ENCODE measurements at regions not wholly inside any gene's neighbourhood (a gene's known extent, or its start where the extent isn't known, plus 50 kb on each side); places are given as distances from the start of the nearest gene placed in this dataset.
A peak's percentile ranks its signal among the peaks of the same experiment; 100 is the strongest.
"Not testable (repeated sequence)": the region's sequence is repeated elsewhere in the genome, so short reads cannot be mapped to it uniquely, and the experiment has no call there.

GRCh38 chrX:9376111-9376510 lies 88.7 kb upstream of the TBL1X start:
- Histone ChIP-seq H3K27me3 (no peaks in the 10 kb centered on the region), H3K4me1 (peaks cover 4% of the 10 kb centered on the region), H3K36me3 (no peaks in the 10 kb centered on the region), H3K27ac (no peak overlapping the region), H3K9me3 (no peaks in the 10 kb centered on the region), H3K4me3 (no peak overlapping the region), H3K9ac (ENCODE audit: low read depth in 2 of 2, low read length in 2 of 2) (no peak overlapping the region)
- TF ChIP-seq CTCF (IDR thresholded peaks at IDR 0.05), result no peak
- intact Hi-C loops (cut with DNase I), result no loop called here
- no peak for DNase-seq

- H3K4me3 ChIP-seq; intact Hi-C loops (cut with DNase I); H3K27me3 ChIP-seq; H3K9me3 ChIP-seq; H3K4me1 ChIP-seq; DNase-seq; H3K36me3 ChIP-seq; H3K27ac ChIP-seq; H3K9ac ChIP-seq (ENCODE audit: low read depth in 2 of 2, low read length in 2 of 2): not testable (repeated sequence)
These were observed 87.6 kb upstream of the TBL1X start for GRCh38 chrX:9377216-9377615.

GRCh38 chrX:9378980-9379696 lies 85.7 kb upstream of the TBL1X start:
- peak overlapping the region; percentile 61 for H3K27ac ChIP-seq
- H3K36me3 ChIP-seq, result no peaks in the 10 kb centered on the region
- peaks cover 4% of the 10 kb centered on the region for H3K4me1 ChIP-seq
- TF ChIP-seq CTCF (IDR thresholded peaks at IDR 0.05), result no peak
- no peaks in the 10 kb centered on the region for H3K27me3 ChIP-seq
- peak; percentile 27 for DNase-seq
- no peaks in the 10 kb centered on the region for H3K9me3 ChIP-seq
- no peak overlapping the region for H3K4me3 ChIP-seq
- intact Hi-C loops (cut with DNase I), result no loop called here
- no peak overlapping the region for H3K9ac ChIP-seq (ENCODE audit: low read depth in 2 of 2, low read length in 2 of 2)

- no peak overlapping the region for H3K9ac ChIP-seq (ENCODE audit: low read depth in 2 of 2, low read length in 2 of 2)
- H3K27ac ChIP-seq, result peak overlapping the region; percentile 61
- no peak for TF ChIP-seq CTCF (IDR thresholded peaks at IDR 0.05)
- no peak overlapping the region for H3K4me3 ChIP-seq
- peak; percentile 62 for DNase-seq
- no peaks in the 10 kb centered on the region for H3K27me3 ChIP-seq
- H3K4me1 ChIP-seq, result peaks cover 4% of the 10 kb centered on the region
- intact Hi-C loops (cut with DNase I), result no loop called here
- no peaks in the 10 kb centered on the region for H3K9me3 ChIP-seq
- no peaks in the 10 kb centered on the region for H3K36me3 ChIP-seq
These were observed 84.9 kb upstream of the TBL1X start for GRCh38 chrX:9379697-9380551.

GRCh38 chrX:9383655-9384054 lies 81.2 kb upstream of the TBL1X start:
- Histone ChIP-seq H3K27me3 (no peaks in the 10 kb centered on the region), H3K4me3 (no peak overlapping the region), H3K4me1 (peaks cover 4% of the 10 kb centered on the region), H3K36me3 (no peaks in the 10 kb centered on the region), H3K9ac (ENCODE audit: low read depth in 2 of 2, low read length in 2 of 2) (no peak overlapping the region), H3K27ac (no peak overlapping the region), H3K9me3 (no peaks in the 10 kb centered on the region)
- DNase-seq, result no peak
- no peak for TF ChIP-seq CTCF (IDR thresholded peaks at IDR 0.05)
- intact Hi-C loops (cut with DNase I), result no loop called here

- no peak for DNase-seq
- no peaks in the 10 kb centered on the region for H3K4me1 ChIP-seq
- TF ChIP-seq CTCF (IDR thresholded peaks at IDR 0.05), result no peak
- H3K36me3 ChIP-seq, result no peaks in the 10 kb centered on the region
- no peak overlapping the region for H3K27ac ChIP-seq
- H3K4me3 ChIP-seq, result no peak overlapping the region
- H3K27me3 ChIP-seq, result no peaks in the 10 kb centered on the region
- intact Hi-C loops (cut with DNase I), result no loop called here
- no peak overlapping the region for H3K9ac ChIP-seq (ENCODE audit: low read depth in 2 of 2, low read length in 2 of 2)
- no peaks in the 10 kb centered on the region for H3K9me3 ChIP-seq
These were observed 76.4 kb upstream of the TBL1X start for GRCh38 chrX:9388450-9388849.
